Upper lobe of right lung (tissue), 1 donor: ENCODE measurements at regions not wholly inside any gene's neighbourhood (a gene's known extent, or its start where the extent isn't known, plus 50 kb on each side); places are given as distances from the start of the nearest gene placed in this dataset.

Source experiments
- ATAC-seq: fragments of 200-7000 bp; cut with Tn5 transposase; one replicate; pipeline ENCODE4 v1.9.1; 2020; ENCODE audit warnings: mild to moderate bottlenecking, moderate library complexity
- DNase-seq: peaks from one replicate; pipeline ENCODE4 v3.0.0-alpha.2; 2020
- H3K27ac ChIP-seq: fragments of 200-600 bp; one replicate; pipeline ENCODE4 v1.8.0; 2022
- H3K27me3 ChIP-seq: fragments of 200-600 bp; one replicate; pipeline ENCODE4 v1.8.0; 2022; ENCODE audit warnings: mild to moderate bottlenecking
- H3K36me3 ChIP-seq: fragments of 200-600 bp; one replicate; pipeline ENCODE4 v1.8.0; 2022
- H3K4me1 ChIP-seq: fragments of 200-600 bp; one replicate; pipeline ENCODE4 v1.8.0; 2022
- H3K4me3 ChIP-seq: fragments of 200-600 bp; one replicate; pipeline ENCODE4 v1.8.0; 2022; ENCODE audit warnings: mild to moderate bottlenecking
- H3K9me3 ChIP-seq: fragments of 200-600 bp; one replicate; pipeline ENCODE4 v1.8.0; 2022
- intact Hi-C: fragments of 100-400 bp; cut with DNase I; formaldehyde crosslinking; loops from one replicate; pipeline ENCODE4 v1.11.0; 2022
- TF ChIP-seq, protein P1 (sequence below): fragments of 200-600 bp; IDR thresholded peaks from one replicate; pipeline ENCODE4 v1.8.0; 2022; ENCODE audit warnings: antibody characterized with exemption
- donor health status: DM: no; HTN: yes; CAD: no; lungs with severe emphysema.

DNA sequence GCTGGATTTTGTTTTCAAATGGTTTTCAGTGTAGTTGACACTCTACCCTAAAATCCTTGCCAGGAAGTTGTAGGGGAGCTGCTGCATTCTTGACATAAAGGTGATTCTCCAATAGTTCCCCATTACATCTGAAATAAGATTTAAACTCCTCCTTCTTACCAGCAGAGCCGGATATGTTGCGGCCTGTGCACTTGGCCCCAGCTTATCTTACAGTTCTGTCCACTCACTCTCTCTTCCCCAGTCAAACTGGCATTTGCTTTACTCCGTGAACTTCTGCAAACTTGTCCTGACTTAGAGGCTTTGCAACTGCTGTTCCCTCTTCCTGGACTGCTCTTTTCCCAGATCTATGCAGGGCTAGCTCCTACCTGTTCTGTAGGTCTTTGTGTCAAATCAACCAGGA, 929.5 kb downstream of the VRK1 start:
- Histone ChIP-seq H3K4me3 (no peak overlapping the region), H3K27me3 (no peaks in the 10 kb centered on the region), H3K4me1 (no peaks in the 10 kb centered on the region), H3K9me3 (no peaks in the 10 kb centered on the region), H3K27ac (no peak overlapping the region), H3K36me3 (no peaks in the 10 kb centered on the region)
- intact Hi-C loops: no loop called here
- ATAC-seq: no peak
- DNase-seq: no peak
- TF ChIP-seq, protein P1, sequence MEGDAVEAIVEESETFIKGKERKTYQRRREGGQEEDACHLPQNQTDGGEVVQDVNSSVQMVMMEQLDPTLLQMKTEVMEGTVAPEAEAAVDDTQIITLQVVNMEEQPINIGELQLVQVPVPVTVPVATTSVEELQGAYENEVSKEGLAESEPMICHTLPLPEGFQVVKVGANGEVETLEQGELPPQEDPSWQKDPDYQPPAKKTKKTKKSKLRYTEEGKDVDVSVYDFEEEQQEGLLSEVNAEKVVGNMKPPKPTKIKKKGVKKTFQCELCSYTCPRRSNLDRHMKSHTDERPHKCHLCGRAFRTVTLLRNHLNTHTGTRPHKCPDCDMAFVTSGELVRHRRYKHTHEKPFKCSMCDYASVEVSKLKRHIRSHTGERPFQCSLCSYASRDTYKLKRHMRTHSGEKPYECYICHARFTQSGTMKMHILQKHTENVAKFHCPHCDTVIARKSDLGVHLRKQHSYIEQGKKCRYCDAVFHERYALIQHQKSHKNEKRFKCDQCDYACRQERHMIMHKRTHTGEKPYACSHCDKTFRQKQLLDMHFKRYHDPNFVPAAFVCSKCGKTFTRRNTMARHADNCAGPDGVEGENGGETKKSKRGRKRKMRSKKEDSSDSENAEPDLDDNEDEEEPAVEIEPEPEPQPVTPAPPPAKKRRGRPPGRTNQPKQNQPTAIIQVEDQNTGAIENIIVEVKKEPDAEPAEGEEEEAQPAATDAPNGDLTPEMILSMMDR: no peak

DNA sequence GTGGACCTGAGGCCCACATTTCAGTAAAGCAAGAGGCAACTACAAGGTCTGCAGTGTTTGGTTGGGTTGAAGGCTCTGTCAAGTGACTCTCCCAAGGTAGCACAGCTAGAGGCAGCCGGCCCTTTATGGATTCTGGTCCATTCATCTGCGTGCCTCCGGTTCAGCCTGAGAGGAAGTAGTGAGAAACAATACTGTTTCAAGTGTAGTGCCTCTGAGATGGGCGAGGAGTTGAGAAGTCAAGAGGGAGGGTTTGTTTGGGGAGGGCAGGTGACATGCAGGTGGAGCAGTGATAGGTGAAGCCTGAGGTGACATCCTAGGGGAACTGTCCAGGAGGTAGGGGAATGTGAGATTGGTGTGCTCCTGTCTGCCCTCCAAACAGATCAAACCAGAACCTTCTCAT, 933.5 kb downstream of the VRK1 start:
- no peak overlapping the region for H3K27ac ChIP-seq
- intact Hi-C loops: no loop called here
- no peaks in the 10 kb centered on the region for H3K9me3 ChIP-seq
- no peaks in the 10 kb centered on the region for H3K36me3 ChIP-seq
- no peak overlapping the region for H3K4me3 ChIP-seq
- ATAC-seq: no peak
- no peaks in the 10 kb centered on the region for H3K4me1 ChIP-seq
- no peaks in the 10 kb centered on the region for H3K27me3 ChIP-seq
- no peak for DNase-seq
- TF ChIP-seq, protein P1: no peak

DNA sequence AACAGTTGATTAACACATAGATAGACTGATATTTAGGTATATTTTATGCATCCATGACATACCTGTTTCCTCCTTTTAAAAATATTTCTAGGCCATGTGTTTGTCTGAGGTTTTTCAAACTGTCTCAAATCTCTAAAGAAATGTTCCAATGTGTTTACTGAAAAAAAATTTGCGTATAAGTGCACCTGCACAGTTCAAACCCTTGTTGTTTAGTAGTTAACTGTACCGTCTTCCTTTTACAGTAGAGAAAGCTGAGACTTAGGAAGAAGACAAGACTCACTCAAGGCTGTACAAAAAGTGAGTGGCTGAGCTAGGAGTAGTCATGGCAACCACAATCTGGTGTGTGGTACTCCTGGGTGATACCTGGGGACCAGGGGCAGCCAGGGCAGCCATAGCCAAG, 934.6 kb downstream of the VRK1 start:
- Histone ChIP-seq H3K4me1 (no peaks in the 10 kb centered on the region), H3K4me3 (no peak overlapping the region), H3K9me3 (no peaks in the 10 kb centered on the region), H3K27me3 (no peaks in the 10 kb centered on the region), H3K36me3 (no peaks in the 10 kb centered on the region), H3K27ac (no peak overlapping the region)
- TF ChIP-seq, protein P1: no peak
- intact Hi-C loops: no loop called here
- DNase-seq (no peak), ATAC-seq (no peak)

DNA sequence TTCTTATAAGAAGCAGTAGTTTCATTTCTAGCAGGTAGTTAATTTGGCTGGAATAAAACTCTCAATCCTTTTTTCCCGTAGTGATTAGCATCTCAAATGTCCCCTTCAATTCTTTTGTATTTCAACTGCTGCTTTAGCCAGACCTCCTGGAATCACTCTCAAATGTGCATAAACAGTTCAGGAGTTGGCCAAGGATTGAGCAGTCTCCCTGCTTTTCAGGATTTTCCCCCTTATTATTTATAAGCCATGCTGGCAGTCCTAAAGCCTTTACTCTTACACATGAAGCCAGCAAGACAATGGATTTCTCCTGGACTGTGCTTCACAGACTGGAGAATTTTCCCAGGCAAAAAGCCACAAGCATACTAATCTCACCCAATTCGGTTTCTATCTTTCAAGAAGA, 950.1 kb downstream of the VRK1 start:
- H3K4me3 ChIP-seq: no peak overlapping the region
- H3K9me3 ChIP-seq: no peaks in the 10 kb centered on the region
- H3K27me3 ChIP-seq: no peaks in the 10 kb centered on the region
- H3K36me3 ChIP-seq: no peaks in the 10 kb centered on the region
- no peaks in the 10 kb centered on the region for H3K4me1 ChIP-seq
- no peak overlapping the region for H3K27ac ChIP-seq
- DNase-seq (no peak), ATAC-seq (no peak)
- TF ChIP-seq, protein P1: no peak
- intact Hi-C loops: no loop called here

DNA sequence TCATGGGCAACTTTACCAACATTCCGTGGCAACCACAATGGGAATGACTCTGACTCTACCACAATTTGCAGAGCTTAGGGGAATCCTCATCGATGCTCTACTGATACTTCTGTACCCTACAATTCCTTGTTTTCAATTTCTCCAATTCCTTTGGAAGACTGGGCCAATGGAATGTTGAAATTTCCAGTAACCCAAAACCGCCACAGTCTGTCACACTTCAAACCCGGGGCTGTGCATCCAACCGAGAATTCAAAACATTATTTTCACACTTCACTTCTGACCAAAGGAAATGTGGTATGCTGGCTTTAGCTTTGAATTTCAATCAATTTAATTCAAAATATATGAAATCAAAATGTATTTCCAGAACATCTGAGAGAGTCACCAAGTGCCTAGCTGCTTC, 951.4 kb downstream of the VRK1 start:
- H3K4me3 ChIP-seq: no peak overlapping the region
- no peak for ATAC-seq
- H3K4me1 ChIP-seq: no peaks in the 10 kb centered on the region
- no peak overlapping the region for H3K27ac ChIP-seq
- H3K27me3 ChIP-seq: no peaks in the 10 kb centered on the region
- no peaks in the 10 kb centered on the region for H3K9me3 ChIP-seq
- TF ChIP-seq, protein P1: no peak
- intact Hi-C loops: no loop called here
- no peak for DNase-seq
- H3K36me3 ChIP-seq: no peaks in the 10 kb centered on the region

DNA sequence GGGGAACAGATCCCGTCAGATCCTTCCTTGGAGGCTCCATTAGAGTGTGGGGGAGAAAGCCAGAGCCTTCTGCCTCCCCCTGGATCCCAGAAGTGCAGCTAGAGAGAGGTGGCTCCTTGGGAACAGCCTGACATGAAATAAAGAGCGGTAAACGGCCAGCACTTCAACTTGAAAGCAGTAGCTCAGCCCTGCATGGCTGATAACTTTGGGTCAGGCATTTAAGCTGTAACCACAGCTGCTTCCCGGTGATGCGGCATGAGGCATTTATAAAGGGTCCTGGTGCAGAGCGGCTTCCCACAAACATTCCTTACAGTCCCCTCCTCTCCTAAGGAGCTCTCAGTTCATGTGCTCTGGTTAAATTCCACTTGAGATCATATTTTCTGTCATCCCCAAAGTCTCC, 960.3 kb downstream of the VRK1 start:
- Histone ChIP-seq H3K4me3 (no peak overlapping the region), H3K27me3 (no peaks in the 10 kb centered on the region), H3K9me3 (no peaks in the 10 kb centered on the region), H3K36me3 (no peaks in the 10 kb centered on the region), H3K4me1 (no peaks in the 10 kb centered on the region), H3K27ac (no peak overlapping the region)
- intact Hi-C loops: no loop called here
- DNase-seq (no peak), ATAC-seq (no peak)
- TF ChIP-seq, protein P1: no peak
